ACC112 (cell line): ENCODE measurements at regions not wholly inside any gene's neighbourhood (a gene's known extent, or its start where the extent isn't known, plus 50 kb on each side); places are given as distances from the start of the nearest gene placed in this dataset.
A peak's percentile ranks its signal among the peaks of the same experiment; 100 is the strongest.

ENCODE experiments used
- H2AFZ ChIP-seq: fragments of 200-600 bp; sonication (generic); one replicate; pipeline ENCODE4 v1.6.0; 2017; ENCODE audit warnings: antibody characterized with exemption, low read length; ENCODE audit not compliant: unreplicated experiment
- H3K27ac ChIP-seq: fragments of 200-600 bp; sonication (generic); 2 replicates; pipeline ENCODE4 v1.5.1; 2014; ENCODE audit warnings: low read depth, mild to moderate bottlenecking, antibody characterized with exemption, low read length, moderate library complexity
- H3K27me3 ChIP-seq: fragments of 200-600 bp; sonication (generic); 2 replicates; pipeline ENCODE4 v1.6.1; 2014; ENCODE audit warnings: mild to moderate bottlenecking, antibody characterized with exemption, low read length, moderate library complexity, mixed read lengths; ENCODE audit not compliant: insufficient read depth
- H3K36me3 ChIP-seq: fragments of 200-600 bp; sonication (generic); 2 replicates; pipeline ENCODE4 v1.6.1; 2016; ENCODE audit warnings: mild to moderate bottlenecking, antibody characterized with exemption, low read length, moderate library complexity, mixed read lengths; ENCODE audit not compliant: insufficient read depth
- H3K4me1 ChIP-seq: fragments of 200-600 bp; sonication (generic); one replicate; pipeline ENCODE4 v1.6.1; 2016; ENCODE audit warnings: low read length, mixed read lengths; ENCODE audit not compliant: insufficient read depth, unreplicated experiment, control insufficient read depth
- H3K4me3 ChIP-seq: fragments of 200-600 bp; sonication (generic); 2 replicates; pipeline ENCODE4 v1.5.1; 2014; ENCODE audit warnings: mild to moderate bottlenecking, low read depth, low read length
- H3K79me2 ChIP-seq: fragments of 200-600 bp; sonication (generic); one replicate; pipeline ENCODE4 v1.6.0; 2016; ENCODE audit warnings: low read length; ENCODE audit not compliant: control insufficient read depth, unreplicated experiment, insufficient read depth

DNA sequence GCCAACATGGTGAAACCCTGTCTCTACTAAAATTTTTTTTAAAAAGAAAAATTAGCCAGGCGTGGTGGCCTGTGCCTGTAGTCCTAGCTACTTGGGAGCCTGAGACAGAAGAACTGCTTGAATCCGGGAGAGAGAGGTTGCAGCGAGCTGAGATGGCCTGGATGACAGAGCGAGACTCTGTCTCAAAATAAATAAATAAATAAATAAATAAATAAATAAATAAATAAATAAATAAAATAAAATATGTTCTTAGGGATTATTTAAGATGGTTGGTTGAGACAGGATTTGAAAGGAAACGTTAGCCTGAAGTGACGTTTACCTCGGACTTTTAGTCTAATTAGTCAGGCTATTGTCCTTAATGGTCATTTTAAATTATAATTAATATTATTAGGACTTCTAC, 88.5 kb upstream of the CHRM3 start:
- Histone ChIP-seq H3K27me3 (no peaks in the 10 kb centered on the region), H3K36me3 (no peaks in the 10 kb centered on the region), H2AFZ (no peak overlapping the region), H3K27ac (no peak overlapping the region), H3K79me2 (no peaks in the 10 kb centered on the region), H3K4me3 (no peak overlapping the region), H3K4me1 (no peaks in the 10 kb centered on the region)

DNA sequence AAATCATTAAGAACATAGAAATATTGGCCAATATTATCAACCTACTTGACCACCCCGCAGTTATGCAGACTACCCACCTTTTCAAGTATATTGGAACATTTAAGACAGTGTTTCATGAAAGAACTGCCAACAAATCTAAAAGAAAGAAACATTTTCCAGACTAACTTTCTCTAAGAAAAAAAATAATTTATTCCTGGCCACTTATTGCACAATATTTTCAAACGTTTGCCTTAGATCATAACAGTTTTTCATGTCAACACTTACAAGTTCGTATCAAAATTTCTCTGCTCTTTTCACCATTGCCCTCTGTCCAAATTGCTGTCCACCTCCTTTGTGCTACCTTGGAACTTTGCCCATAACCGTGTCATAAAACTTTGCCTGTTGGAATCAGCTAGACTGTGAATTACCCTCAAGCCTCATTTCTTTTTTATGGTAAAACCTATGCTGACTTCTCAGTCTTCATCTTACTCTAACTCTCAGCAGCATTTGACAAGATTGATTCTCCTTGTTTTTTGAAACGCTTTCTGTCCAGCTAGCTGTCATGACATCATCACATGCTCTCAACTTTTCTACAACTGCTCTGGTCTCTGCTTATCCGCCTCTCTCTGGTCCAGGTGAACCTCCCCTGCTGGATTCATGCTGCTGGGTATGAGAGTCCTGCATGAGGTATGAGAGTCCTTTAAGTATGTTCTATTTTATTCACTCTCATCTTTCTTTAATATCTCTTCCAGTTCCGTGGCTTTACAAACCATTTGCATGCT, 92.8 kb upstream of the CHRM3 start:
- Histone ChIP-seq H3K4me3 (no peak overlapping the region), H3K27ac (no peak overlapping the region), H3K4me1 (no peaks in the 10 kb centered on the region), H3K79me2 (no peaks in the 10 kb centered on the region), H3K36me3 (no peaks in the 10 kb centered on the region), H2AFZ (no peak overlapping the region), H3K27me3 (no peaks in the 10 kb centered on the region)

DNA sequence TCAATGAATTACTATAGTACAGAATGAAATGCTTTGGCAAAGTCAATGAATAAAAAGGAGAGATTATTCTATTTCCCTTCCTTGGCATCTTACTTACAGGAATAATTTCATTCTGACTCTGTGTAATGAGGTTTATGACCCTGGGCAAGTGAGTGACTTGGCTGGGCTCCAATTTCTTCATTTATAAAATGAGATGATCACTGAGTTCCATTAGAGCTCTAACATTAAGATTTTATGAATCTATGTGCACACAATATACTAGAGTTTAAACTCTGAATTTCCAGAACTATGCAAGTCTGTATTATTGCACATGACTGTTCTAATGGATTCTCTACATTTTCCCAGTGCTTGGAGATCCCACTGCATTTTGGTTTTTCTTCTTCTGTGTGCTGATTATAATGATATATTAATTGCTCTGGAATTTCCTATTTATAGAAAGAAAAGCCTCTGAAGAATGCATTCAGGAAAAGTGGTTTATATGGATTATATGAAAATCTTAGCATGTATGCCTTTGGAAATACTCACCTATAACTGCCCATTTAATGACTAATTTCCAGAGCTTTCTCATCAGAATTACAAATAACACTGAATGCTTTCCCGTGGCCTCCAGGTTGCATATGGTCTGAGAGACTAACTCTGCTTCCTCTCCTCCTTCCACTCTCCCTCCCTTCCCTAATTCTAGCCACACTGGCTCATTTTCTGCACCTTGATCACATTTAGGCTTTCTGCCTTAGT, 97.4 kb upstream of the CHRM3 start:
- H2AFZ ChIP-seq, result no peak overlapping the region
- no peak overlapping the region for H3K27ac ChIP-seq
- no peaks in the 10 kb centered on the region for H3K4me1 ChIP-seq
- no peak overlapping the region for H3K4me3 ChIP-seq
- H3K79me2 ChIP-seq, result no peaks in the 10 kb centered on the region
- no peaks in the 10 kb centered on the region for H3K36me3 ChIP-seq
- H3K27me3 ChIP-seq, result no peaks in the 10 kb centered on the region

DNA sequence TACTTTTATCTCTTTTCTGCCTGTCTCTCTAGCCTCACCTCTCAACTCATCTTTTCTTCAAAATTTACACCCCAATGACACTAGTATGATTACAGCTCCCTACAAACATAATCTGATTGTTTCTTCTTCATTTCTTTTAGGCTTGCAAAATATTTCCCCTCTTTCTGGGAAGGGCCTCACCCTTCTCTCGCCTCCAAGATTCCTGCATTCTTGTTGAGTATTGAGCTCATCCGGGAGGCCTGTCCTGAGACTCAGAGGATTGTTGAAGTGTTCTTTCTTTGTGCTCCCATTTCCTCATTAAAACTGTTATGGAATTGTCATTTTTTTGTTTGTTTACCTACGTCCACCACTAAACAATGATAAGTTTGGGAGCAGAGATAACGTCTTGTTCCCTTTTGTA, 99.1 kb upstream of the CHRM3 start:
- Histone ChIP-seq H3K27ac (no peak overlapping the region), H3K36me3 (no peaks in the 10 kb centered on the region), H3K4me1 (no peaks in the 10 kb centered on the region), H3K4me3 (no peak overlapping the region), H2AFZ (no peak overlapping the region), H3K27me3 (no peaks in the 10 kb centered on the region), H3K79me2 (no peaks in the 10 kb centered on the region)

DNA sequence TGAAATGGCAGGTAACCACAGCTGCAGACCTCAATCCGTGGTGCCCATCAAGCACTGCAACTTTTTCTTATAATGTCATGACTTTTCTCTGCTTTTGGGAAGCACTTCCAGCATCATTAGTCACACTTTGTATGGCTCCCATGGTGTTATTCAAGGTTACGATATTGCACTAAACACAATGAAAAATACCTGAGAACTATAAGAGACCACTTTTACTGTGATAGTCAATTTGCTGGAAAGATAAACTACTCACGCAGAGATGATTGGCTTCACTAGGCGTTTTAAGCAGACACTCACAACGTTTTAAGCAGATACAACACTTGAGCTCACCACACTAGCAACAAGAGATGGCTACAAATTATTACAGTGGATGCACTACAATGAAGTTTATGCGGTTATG, 103.2 kb upstream of the CHRM3 start:
- Histone ChIP-seq H3K79me2 (no peaks in the 10 kb centered on the region), H3K4me1 (no peaks in the 10 kb centered on the region), H3K36me3 (no peaks in the 10 kb centered on the region), H2AFZ (no peak overlapping the region), H3K4me3 (no peak overlapping the region), H3K27me3 (no peaks in the 10 kb centered on the region), H3K27ac (no peak overlapping the region)

DNA sequence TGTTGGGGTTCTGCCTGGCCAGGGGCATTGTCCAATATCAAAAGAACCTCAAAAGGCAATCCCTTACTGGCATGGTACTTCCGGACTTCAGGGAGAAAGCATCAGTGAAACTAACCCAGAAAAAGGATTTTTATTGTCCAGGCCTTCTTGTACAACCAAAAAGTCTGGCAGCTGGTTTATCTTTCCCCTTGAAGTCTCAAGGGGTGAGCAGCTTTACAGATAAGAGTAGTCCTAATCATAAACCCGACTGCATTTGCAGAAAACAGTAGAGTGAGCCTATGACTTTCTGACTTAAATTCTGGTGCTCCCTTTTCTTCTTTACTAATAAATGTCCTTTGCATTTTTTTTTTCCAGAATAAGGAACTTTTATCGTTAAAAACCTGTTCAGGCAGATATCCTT, 104.0 kb upstream of the CHRM3 start:
- no peak overlapping the region for H3K27ac ChIP-seq
- no peaks in the 10 kb centered on the region for H3K4me1 ChIP-seq
- H2AFZ ChIP-seq, result no peak overlapping the region
- no peaks in the 10 kb centered on the region for H3K36me3 ChIP-seq
- no peak overlapping the region for H3K4me3 ChIP-seq
- no peaks in the 10 kb centered on the region for H3K27me3 ChIP-seq
- no peaks in the 10 kb centered on the region for H3K79me2 ChIP-seq

DNA sequence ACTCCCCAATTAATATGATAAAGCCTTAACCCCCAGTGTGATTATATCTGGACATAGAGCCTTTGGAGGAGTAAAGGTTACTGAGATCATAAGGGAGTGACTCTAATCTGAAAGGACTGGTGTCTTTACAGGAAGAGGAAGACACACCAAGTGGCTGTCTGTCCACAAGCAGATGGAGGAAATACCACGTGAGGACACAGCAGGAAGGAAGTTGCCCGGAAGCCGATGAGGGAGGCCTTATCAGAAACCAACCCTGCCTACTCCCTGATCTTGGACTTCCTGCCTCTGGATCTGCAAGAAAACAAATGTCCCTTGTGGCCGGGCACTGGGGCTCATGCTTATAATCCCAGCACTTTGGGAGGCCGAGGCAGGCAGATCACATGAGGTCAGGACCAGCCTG, 110.3 kb upstream of the CHRM3 start:
- Histone ChIP-seq H3K36me3 (no peaks in the 10 kb centered on the region), H3K27ac (no peak overlapping the region), H3K27me3 (no peaks in the 10 kb centered on the region), H3K4me1 (no peaks in the 10 kb centered on the region), H3K79me2 (no peaks in the 10 kb centered on the region), H3K4me3 (no peak overlapping the region), H2AFZ (no peak overlapping the region)

DNA sequence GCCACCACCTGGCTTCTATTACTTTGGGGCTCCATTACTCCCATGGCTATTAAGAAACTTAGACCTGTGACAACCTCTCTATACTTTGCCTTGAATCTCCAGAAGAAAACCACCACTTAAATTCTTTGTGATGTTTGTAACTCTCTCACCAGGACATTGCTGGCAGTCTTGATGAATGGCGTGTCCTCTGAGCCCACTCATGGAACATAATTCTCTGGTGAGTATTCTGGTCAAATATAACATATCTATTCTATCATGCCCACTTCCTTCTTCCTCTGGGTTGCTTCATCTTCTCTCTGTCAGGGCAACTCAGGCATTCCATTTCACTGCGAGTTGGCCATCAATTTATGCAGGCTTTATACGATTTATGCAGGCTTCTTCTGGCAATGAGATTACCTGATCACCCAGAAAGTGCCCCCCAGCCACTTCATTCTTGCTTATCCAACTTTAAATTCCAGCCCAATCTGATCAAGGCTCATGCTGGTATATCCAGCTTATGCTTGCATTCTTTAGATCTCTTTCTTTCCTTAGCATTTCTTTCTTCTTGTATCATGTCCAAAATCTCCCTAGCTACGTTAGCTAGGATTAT, 112.0 kb upstream of the CHRM3 start:
- Histone ChIP-seq H3K27me3 (no peaks in the 10 kb centered on the region), H3K27ac (no peak overlapping the region), H3K4me1 (no peaks in the 10 kb centered on the region), H2AFZ (no peak overlapping the region), H3K79me2 (no peaks in the 10 kb centered on the region), H3K4me3 (no peak overlapping the region), H3K36me3 (no peaks in the 10 kb centered on the region)

DNA sequence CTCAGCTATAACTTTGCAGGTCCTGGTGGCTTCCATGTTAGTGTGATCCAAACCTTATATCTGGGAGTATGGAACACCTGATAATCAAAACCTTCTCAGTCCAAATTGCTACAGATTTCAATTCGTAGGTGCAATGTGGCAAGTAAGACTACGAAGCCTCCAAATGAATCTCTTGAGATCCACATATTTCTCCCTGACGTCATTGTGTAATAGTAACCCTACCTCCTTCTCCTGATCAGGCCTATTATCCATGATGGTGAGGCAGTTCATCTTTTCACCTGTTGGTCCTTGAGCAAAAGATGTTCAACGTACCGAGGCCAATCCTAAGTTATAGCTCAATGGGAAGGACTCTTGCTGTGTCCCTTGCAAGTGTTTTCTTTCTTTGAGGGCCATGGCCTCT, 115.9 kb upstream of the CHRM3 start:
- H3K27ac ChIP-seq, result no peak overlapping the region
- H3K4me3 ChIP-seq, result no peak overlapping the region
- H3K4me1 ChIP-seq, result no peaks in the 10 kb centered on the region
- no peaks in the 10 kb centered on the region for H3K36me3 ChIP-seq
- no peak overlapping the region for H2AFZ ChIP-seq
- no peaks in the 10 kb centered on the region for H3K79me2 ChIP-seq
- no peaks in the 10 kb centered on the region for H3K27me3 ChIP-seq

DNA sequence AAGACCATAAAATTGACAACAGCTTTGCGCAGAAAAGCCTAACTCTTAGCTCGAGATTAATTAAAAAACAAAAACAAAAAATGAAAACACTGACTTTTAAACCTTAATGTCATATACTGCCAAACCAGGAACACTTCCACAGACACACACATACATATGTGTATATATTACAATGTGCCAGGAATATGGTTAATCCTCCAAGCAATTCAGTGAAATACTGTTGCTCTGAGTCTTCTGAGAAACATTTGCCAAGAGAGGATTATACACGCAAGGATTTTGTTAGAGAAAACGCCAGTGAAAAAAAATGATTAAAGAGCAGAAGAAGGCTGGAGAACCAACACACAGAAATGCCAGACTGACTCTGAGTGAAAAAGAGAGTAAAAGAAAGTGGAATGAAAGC, 116.7 kb upstream of the CHRM3 start:
- H2AFZ ChIP-seq, result no peak overlapping the region
- no peak overlapping the region for H3K27ac ChIP-seq
- H3K36me3 ChIP-seq, result no peaks in the 10 kb centered on the region
- no peaks in the 10 kb centered on the region for H3K79me2 ChIP-seq
- H3K27me3 ChIP-seq, result no peaks in the 10 kb centered on the region
- no peak overlapping the region for H3K4me3 ChIP-seq
- no peaks in the 10 kb centered on the region for H3K4me1 ChIP-seq

DNA sequence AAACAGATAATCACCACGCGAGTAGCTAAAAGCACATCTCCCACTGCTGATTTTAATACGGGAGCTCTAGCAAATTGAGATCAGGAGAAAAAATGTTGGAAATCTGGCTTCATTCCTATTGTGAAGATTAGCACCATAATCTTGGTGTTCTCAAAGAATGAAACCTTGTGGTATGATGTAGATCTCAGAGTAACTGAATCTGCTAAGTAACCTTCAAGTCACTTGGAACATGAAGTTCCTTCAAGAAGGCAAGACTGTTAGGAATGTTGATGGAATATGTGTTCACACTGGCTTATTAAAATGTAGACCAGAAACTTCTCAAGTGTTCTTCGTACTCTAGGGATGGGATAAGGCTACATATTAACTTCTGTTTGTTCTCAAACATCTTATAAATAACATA, 117.4 kb upstream of the CHRM3 start:
- Histone ChIP-seq H3K79me2 (no peaks in the 10 kb centered on the region), H3K4me1 (no peaks in the 10 kb centered on the region), H2AFZ (no peak overlapping the region), H3K36me3 (no peaks in the 10 kb centered on the region), H3K4me3 (peak overlapping the region; percentile 41; the same call in 1 of the 2 replicates), H3K27ac (no peak overlapping the region), H3K27me3 (no peaks in the 10 kb centered on the region)
